ENCODE measurements at regions not wholly inside any gene's neighbourhood (a gene's known extent, or its start where the extent isn't known, plus 50 kb on each side); places are given as distances from the start of the nearest gene placed in this dataset.

DNA sequence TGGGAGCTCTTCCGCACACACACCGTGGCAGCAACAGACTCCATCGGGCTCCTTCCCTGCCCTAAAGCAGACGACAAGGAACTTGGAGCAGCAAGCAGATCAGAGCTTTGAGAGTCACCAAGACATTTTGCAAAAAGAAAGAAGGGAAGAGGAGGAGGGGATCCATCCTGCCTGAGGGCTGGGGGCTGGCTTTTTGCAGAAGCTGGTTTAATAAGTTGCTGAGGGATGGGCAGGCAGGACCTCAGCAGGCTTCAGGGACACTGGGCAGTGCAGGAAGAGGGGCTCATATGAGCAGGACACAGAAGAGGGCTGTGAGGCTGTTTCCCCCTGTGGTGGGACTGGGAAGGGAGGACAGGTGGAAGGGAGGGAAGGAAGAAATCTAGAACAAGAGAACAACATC, 133.4 kb upstream of the GSC start:
- TF ChIP-seq ISL1 (CRISPR knock-in tag; IDR thresholded peaks at IDR 0.05) (no peak), ZFP3 (CRISPR knock-in tag; IDR thresholded peaks at IDR 0.05) (no peak), SNAI2 (CRISPR knock-in tag; IDR thresholded peaks at IDR 0.05) (no peak), ARNTL (CRISPR knock-in tag; IDR thresholded peaks at IDR 0.05; ENCODE audit: borderline replicate concordance, low read depth) (no peak), ZNF565 (CRISPR knock-in tag; conservative IDR thresholded peaks at IDR 0.05; ENCODE audit: low read depth) (no peak), CSDC2 (CRISPR knock-in tag; IDR thresholded peaks at IDR 0.05) (no peak), GLIS3 (CRISPR knock-in tag; IDR thresholded peaks at IDR 0.05) (no peak), ZC3H10 (CRISPR knock-in tag; IDR thresholded peaks at IDR 0.05) (no peak), ESRRG (CRISPR knock-in tag; IDR thresholded peaks at IDR 0.05) (no peak), OSR1 (CRISPR knock-in tag; IDR thresholded peaks at IDR 0.05) (no peak), TOX (CRISPR knock-in tag; IDR thresholded peaks at IDR 0.05; ENCODE audit: borderline replicate concordance) (no peak), PPARA (CRISPR knock-in tag; IDR thresholded peaks at IDR 0.05; ENCODE audit: borderline replicate concordance) (no peak), RARB (CRISPR knock-in tag; IDR thresholded peaks at IDR 0.05) (no peak), ZNF8 (CRISPR knock-in tag; IDR thresholded peaks at IDR 0.05) (no peak)
- TF ChIP-seq, protein P1, sequence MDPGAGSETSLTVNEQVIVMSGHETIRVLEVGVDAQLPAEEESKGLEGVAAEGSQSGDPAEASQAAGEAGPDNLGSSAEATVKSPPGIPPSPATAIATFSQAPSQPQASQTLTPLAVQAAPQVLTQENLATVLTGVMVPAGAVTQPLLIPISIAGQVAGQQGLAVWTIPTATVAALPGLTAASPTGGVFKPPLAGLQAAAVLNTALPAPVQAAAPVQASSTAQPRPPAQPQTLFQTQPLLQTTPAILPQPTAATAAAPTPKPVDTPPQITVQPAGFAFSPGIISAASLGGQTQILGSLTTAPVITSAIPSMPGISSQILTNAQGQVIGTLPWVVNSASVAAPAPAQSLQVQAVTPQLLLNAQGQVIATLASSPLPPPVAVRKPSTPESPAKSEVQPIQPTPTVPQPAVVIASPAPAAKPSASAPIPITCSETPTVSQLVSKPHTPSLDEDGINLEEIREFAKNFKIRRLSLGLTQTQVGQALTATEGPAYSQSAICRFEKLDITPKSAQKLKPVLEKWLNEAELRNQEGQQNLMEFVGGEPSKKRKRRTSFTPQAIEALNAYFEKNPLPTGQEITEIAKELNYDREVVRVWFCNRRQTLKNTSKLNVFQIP (CRISPR knock-in tag; IDR thresholded peaks at IDR 0.05; ENCODE audit: borderline replicate concordance, low read depth), result no peak
- TF ChIP-seq, protein P2, sequence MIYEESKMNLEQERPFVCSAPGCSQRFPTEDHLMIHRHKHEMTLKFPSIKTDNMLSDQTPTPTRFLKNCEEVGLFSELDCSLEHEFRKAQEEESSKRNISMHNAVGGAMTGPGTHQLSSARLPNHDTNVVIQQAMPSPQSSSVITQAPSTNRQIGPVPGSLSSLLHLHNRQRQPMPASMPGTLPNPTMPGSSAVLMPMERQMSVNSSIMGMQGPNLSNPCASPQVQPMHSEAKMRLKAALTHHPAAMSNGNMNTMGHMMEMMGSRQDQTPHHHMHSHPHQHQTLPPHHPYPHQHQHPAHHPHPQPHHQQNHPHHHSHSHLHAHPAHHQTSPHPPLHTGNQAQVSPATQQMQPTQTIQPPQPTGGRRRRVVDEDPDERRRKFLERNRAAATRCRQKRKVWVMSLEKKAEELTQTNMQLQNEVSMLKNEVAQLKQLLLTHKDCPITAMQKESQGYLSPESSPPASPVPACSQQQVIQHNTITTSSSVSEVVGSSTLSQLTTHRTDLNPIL (CRISPR knock-in tag; IDR thresholded peaks at IDR 0.05; ENCODE audit: low read depth), result no peak
- ATAC-seq, result no peak

DNA sequence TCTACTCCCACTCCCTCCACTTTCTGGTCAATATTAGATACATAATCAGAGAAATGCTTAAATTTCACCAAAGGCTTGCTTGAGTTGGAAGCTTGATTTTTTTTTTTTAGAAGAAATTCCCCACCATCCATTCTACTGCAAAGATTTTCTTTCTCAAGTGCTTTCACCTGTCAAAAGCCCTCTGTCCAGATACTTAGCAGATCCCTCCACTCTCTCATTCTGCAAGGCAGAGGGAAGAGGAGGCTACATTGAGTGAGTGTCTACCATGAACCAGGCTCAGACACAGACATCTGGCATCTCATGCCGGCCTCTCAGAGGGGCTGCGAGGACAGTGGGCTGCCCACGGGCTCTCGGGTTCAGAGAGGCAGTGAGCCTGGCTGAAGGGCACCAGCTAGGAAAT, 127.6 kb upstream of the GSC start:
- peak; percentile 91 for ATAC-seq
- TF ChIP-seq, protein P3, sequence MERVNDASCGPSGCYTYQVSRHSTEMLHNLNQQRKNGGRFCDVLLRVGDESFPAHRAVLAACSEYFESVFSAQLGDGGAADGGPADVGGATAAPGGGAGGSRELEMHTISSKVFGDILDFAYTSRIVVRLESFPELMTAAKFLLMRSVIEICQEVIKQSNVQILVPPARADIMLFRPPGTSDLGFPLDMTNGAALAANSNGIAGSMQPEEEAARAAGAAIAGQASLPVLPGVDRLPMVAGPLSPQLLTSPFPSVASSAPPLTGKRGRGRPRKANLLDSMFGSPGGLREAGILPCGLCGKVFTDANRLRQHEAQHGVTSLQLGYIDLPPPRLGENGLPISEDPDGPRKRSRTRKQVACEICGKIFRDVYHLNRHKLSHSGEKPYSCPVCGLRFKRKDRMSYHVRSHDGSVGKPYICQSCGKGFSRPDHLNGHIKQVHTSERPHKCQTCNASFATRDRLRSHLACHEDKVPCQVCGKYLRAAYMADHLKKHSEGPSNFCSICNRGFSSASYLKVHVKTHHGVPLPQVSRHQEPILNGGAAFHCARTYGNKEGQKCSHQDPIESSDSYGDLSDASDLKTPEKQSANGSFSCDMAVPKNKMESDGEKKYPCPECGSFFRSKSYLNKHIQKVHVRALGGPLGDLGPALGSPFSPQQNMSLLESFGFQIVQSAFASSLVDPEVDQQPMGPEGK (CRISPR knock-in tag; IDR thresholded peaks at IDR 0.05; ENCODE audit: borderline replicate concordance), result no peak
- no peak for TF ChIP-seq ZFP30 (CRISPR knock-in tag; IDR thresholded peaks at IDR 0.05)
- TF ChIP-seq ESRRG (CRISPR knock-in tag; IDR thresholded peaks at IDR 0.05), result no peak
- TF ChIP-seq, protein P2 (CRISPR knock-in tag; IDR thresholded peaks at IDR 0.05; ENCODE audit: low read depth), result no peak
- no peak for TF ChIP-seq ZFP3 (CRISPR knock-in tag; IDR thresholded peaks at IDR 0.05)
- TF ChIP-seq ZC3H10 (CRISPR knock-in tag; IDR thresholded peaks at IDR 0.05), result no peak
- no peak for TF ChIP-seq ZNF565 (CRISPR knock-in tag; conservative IDR thresholded peaks at IDR 0.05; ENCODE audit: low read depth)
- no peak for TF ChIP-seq ZNF8 (CRISPR knock-in tag; IDR thresholded peaks at IDR 0.05)
- TF ChIP-seq PPARA (CRISPR knock-in tag; IDR thresholded peaks at IDR 0.05; ENCODE audit: borderline replicate concordance), result no peak
- TF ChIP-seq, protein P4, sequence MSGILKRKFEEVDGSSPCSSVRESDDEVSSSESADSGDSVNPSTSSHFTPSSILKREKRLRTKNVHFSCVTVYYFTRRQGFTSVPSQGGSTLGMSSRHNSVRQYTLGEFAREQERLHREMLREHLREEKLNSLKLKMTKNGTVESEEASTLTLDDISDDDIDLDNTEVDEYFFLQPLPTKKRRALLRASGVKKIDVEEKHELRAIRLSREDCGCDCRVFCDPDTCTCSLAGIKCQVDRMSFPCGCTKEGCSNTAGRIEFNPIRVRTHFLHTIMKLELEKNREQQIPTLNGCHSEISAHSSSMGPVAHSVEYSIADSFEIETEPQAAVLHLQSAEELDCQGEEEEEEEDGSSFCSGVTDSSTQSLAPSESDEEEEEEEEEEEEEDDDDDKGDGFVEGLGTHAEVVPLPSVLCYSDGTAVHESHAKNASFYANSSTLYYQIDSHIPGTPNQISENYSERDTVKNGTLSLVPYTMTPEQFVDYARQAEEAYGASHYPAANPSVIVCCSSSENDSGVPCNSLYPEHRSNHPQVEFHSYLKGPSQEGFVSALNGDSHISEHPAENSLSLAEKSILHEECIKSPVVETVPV (CRISPR knock-in tag; IDR thresholded peaks at IDR 0.05), result no peak
- TF ChIP-seq GLIS3 (CRISPR knock-in tag; IDR thresholded peaks at IDR 0.05), result no peak
- no peak for TF ChIP-seq ARNTL (CRISPR knock-in tag; IDR thresholded peaks at IDR 0.05; ENCODE audit: borderline replicate concordance, low read depth)
- no peak for TF ChIP-seq TOX (CRISPR knock-in tag; IDR thresholded peaks at IDR 0.05; ENCODE audit: borderline replicate concordance)

DNA sequence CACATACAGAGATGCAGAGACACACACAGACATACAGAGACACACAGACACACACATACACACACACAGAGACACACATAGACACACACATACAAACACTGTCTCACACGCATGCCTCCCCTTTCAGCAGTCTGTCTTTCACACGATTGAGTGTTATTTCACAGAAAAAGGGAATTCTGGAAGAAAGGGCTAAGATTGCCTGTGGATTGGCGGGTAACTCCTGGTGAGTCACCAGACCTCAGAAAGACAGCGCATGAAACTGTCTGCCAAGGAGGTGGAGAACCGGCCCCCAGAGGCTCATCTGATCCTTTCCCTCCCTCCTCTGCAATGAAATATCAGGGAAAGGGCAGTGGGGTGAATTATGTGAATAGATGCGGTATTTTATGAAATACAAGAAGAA, 127.2 kb upstream of the GSC start:
- TF ChIP-seq ESRRG (CRISPR knock-in tag; IDR thresholded peaks at IDR 0.05), result no peak
- TF ChIP-seq ZNF70 (CRISPR knock-in tag; IDR thresholded peaks at IDR 0.05), result no peak
- no peak for TF ChIP-seq BACH2 (CRISPR knock-in tag; IDR thresholded peaks at IDR 0.05; ENCODE audit: borderline replicate concordance)
- no peak for TF ChIP-seq ZFP30 (CRISPR knock-in tag; IDR thresholded peaks at IDR 0.05)
- TF ChIP-seq ZNF8 (CRISPR knock-in tag; IDR thresholded peaks at IDR 0.05), result no peak
- no peak for TF ChIP-seq ISL1 (CRISPR knock-in tag; IDR thresholded peaks at IDR 0.05)
- no peak for TF ChIP-seq PPARA (CRISPR knock-in tag; IDR thresholded peaks at IDR 0.05; ENCODE audit: borderline replicate concordance)
- no peak for TF ChIP-seq ZFP3 (CRISPR knock-in tag; IDR thresholded peaks at IDR 0.05)
- TF ChIP-seq SNAI2 (CRISPR knock-in tag; IDR thresholded peaks at IDR 0.05), result no peak
- no peak for TF ChIP-seq OSR1 (CRISPR knock-in tag; IDR thresholded peaks at IDR 0.05)
- ATAC-seq, result peak; percentile 88
